ENCODE measurements at regions not wholly inside any gene's neighbourhood (a gene's known extent, or its start where the extent isn't known, plus 50 kb on each side); places are given as distances from the start of the nearest gene placed in this dataset.

DNA sequence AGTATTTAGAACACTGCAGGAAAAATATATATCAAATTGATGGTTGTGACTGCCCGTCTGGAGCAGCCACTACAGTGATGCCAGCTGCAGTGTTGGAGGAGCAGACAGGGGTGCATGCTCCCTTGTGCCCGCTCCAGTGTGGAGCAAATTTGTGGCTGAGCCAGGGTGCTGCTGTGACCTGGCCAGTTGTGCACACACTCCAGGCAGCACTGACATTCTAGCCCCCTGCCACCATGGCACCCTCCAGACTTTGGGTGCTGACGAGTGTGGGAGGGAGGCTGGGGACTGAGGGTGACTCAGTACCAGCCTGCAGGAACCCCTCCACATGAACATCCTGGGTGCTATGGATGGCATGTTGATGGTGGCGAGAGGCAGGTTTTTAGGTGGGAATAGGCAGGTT is 160.0 kb upstream of the PCDH15 start:
- TF ChIP-seq, protein P1, sequence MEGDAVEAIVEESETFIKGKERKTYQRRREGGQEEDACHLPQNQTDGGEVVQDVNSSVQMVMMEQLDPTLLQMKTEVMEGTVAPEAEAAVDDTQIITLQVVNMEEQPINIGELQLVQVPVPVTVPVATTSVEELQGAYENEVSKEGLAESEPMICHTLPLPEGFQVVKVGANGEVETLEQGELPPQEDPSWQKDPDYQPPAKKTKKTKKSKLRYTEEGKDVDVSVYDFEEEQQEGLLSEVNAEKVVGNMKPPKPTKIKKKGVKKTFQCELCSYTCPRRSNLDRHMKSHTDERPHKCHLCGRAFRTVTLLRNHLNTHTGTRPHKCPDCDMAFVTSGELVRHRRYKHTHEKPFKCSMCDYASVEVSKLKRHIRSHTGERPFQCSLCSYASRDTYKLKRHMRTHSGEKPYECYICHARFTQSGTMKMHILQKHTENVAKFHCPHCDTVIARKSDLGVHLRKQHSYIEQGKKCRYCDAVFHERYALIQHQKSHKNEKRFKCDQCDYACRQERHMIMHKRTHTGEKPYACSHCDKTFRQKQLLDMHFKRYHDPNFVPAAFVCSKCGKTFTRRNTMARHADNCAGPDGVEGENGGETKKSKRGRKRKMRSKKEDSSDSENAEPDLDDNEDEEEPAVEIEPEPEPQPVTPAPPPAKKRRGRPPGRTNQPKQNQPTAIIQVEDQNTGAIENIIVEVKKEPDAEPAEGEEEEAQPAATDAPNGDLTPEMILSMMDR (IDR thresholded peaks at IDR 0.05), result no peak
- no peak for TF ChIP-seq POLR2A (IDR thresholded peaks at IDR 0.05)
- TF ChIP-seq EP300 (IDR thresholded peaks at IDR 0.05), result no peak

Measured in tibial nerve (tissue), 4 donors.